Activated CD4-positive, alpha-beta T cell treated with anti-CD3 and anti-CD28 coated beads, Interleukin-2, amount 10 ng/mL, durations not matched to agents 24 days and 14 days (primary cell): ENCODE measurements at regions not wholly inside any gene's neighbourhood (a gene's known extent, or its start where the extent isn't known, plus 50 kb on each side); places are given as distances from the start of the nearest gene placed in this dataset.

Experiments used
- DNase-seq: peaks from one replicate; pipeline ENCODE4 v3.0.0; 2022
- H3K27ac Mint-ChIP-seq: one replicate; pipeline ENCODE4 v1.8.0; 2022; ENCODE audit warnings: mild to moderate bottlenecking, mixed read lengths
- H3K27me3 Mint-ChIP-seq: one replicate; pipeline ENCODE4 v1.8.0; 2022; ENCODE audit warnings: mixed read lengths
- H3K36me3 Mint-ChIP-seq: one replicate; pipeline ENCODE4 v1.8.0; 2022; ENCODE audit warnings: low read depth, mild to moderate bottlenecking, mixed read lengths
- H3K4me1 Mint-ChIP-seq: one replicate; pipeline ENCODE4 v1.8.0; 2021; ENCODE audit warnings: mixed read lengths
- H3K4me3 Mint-ChIP-seq: one replicate; pipeline ENCODE4 v1.8.0; 2022; ENCODE audit warnings: mild to moderate bottlenecking, moderate library complexity, mixed read lengths
- H3K9me3 Mint-ChIP-seq: one replicate; pipeline ENCODE4 v1.8.0; 2021; ENCODE audit warnings: mixed read lengths
- intact Hi-C: fragments of 100-400 bp; cut with micrococcal nuclease; formaldehyde crosslinking; loops from one replicate; pipeline ENCODE4 v1.15.1; 2023

DNA sequence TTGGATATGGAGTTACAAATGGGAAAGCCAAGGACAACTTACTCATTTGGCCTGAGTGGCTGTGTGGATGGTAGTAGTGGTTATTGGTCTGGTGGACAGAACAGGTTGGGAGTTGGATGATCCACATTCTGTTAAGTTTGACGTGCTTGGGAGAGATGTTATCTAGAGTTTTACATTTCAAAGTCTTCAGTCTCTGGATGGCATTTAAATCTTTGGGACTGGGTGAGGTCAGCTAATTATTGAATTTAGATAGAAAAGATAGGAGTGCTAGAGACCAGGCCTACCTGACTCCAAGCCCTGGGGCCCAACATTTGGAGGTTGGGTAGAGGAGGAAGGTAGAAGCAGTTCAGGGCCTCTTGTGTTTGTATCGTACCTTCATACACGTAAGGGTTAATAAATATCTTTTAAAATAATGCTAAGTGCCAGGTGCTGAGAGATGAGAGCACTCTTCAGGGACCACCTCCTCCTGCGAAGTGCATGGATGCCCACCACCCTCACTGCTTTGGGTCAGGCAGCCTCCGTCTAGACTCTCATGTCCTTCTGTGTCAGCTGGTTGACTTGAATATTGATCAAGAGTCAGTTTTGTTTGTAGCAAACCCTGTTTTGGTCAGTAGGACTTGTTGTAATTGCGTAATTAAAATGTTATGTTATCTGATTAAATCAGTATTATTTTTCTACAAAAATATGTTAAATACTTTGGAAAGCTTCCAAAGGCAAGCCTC lies 460.4 kb upstream of the RGS6 start:
- no peak overlapping the region for H3K4me3 Mint-ChIP-seq
- peak overlapping the region; percentile 25 for H3K27ac Mint-ChIP-seq
- H3K27me3 Mint-ChIP-seq, result no peaks in the 10 kb centered on the region
- H3K36me3 Mint-ChIP-seq, result peaks cover 27% of the 10 kb centered on the region
- peaks cover 4% of the 10 kb centered on the region for H3K9me3 Mint-ChIP-seq
- intact Hi-C loops, result loop anchor here (2.0 to 5.0 kb wide), 2 partner anchors 51 to 83 kb away; no protein-coding TSS in a partner anchor
- H3K4me1 Mint-ChIP-seq, result peaks cover 46% of the 10 kb centered on the region
- DNase-seq, result peak; percentile 41

DNA sequence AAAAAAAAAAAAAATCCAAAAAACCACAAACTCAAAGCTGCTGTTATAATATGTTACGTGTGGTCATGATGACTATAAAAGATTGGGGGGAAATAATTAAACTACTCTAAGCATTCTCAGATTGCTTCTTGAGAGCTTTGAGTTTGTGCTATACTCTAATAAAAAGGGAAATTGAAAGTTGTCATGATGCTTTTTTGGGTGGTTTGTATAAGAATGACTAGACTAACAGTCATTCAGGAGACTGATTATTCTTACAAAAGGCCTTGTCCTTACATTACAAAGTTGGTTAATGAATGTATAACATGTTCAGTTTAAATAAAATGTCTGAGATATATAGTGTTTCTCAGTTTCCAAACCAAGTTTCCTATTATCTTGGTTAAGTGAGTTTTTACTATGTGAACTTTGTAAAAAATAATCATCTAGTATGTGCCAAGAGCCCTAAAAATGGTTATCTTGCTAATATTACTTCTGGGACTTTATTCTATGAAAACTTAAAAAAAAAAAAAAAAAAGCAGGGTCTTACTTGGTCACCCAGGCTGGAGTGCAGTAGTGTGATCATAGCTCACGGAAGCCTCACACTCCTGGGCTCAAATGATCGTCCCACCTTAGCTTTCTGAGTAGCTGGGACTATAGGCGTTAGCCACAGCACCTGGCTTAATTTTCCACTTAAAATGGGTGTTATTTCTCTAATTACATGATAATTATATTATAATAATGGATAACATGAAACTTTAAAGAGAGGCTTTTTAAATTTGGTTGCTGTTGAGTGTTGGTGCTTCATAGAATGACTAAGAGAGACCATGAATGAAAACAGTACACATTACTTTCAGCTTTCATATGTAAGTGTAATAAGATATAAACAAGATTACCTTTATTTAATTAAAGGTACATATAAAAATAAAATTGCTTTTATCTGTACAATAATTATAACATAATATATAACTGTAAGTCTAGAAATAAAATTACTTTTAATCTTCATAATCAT lies 459.6 kb upstream of the RGS6 start:
- intact Hi-C loops, result loop anchor here (2.0 to 5.0 kb wide), 2 partner anchors 50 to 82 kb away; no protein-coding TSS in a partner anchor
- peaks cover 50% of the 10 kb centered on the region for H3K4me1 Mint-ChIP-seq
- H3K27ac Mint-ChIP-seq, result no peak overlapping the region
- H3K27me3 Mint-ChIP-seq, result no peaks in the 10 kb centered on the region
- peaks cover 4% of the 10 kb centered on the region for H3K9me3 Mint-ChIP-seq
- H3K4me3 Mint-ChIP-seq, result no peak overlapping the region
- H3K36me3 Mint-ChIP-seq, result peaks cover 28% of the 10 kb centered on the region
- DNase-seq, result no peak

DNA sequence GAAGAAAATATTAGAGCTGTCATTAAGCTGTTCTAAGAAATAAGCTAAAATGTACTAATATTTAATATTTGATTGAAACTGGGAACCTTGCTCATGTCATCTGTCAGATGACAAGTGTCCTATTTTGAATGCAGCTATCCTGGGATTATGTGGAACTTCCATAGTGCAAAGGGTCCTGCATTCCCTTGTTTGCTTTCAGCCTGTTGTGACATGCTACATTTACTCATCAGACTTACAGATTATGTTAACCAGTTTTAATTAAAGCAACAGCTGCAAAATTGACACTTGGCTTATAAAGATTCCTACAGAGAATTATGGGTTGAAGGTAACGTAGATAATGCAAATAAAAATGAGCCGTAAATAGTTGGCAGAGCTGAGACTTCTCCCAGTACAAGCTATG lies 458.4 kb upstream of the RGS6 start:
- intact Hi-C loops, result loop anchor here (2.0 to 5.0 kb wide), 2 partner anchors 48 to 81 kb away; no protein-coding TSS in a partner anchor
- Mint-ChIP-seq H3K36me3 (peaks cover 18% of the 10 kb centered on the region), H3K27ac (no peak overlapping the region), H3K4me1 (peaks cover 59% of the 10 kb centered on the region), H3K4me3 (no peak overlapping the region), H3K27me3 (no peaks in the 10 kb centered on the region), H3K9me3 (no peaks in the 10 kb centered on the region)
- peak; percentile 23 for DNase-seq

DNA sequence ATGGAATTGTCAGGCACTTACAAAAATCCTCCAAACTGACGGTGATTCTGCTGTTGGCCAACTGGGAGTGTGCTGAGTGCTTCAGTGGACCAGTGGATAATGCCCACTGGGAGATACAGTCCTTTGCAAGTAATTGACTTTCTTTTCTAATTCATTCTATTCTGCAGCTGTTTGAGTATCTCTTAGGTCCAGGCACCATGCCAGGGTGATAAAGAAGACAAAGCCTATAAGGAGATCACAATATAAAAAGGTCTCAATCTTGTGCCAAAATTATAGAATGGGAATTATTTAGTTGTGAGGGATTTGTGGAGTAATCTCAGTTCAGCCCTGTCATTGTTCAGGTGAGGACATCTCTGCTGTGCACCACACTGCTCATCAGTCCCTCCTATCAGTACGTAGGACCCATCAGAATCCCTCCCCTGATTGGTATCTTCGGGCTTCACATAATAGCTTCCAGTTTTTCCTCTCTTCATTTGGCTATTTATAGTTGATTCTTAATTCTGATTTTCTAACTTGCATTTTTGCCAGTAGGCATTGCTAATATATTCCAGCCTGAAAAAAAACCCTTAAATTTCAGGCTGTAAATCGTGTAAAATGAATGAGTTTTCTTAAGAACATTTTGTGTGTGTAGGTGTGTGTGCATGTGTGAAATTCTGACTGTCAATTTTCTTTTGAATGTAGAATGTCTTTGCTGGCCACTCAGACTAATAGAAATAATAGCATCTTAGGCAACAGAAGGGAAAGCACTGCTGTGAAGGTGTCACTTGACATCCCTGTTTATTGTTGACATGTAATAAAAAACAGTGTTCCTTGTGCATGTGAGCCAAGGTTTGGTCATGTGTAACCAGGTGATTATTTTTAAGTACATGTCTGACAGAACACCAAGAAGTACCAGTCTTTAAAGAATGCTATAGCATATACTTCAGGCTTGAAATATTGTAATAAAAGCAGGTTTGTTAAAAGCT lies 457.6 kb upstream of the RGS6 start:
- Mint-ChIP-seq H3K27me3 (no peaks in the 10 kb centered on the region), H3K9me3 (no peaks in the 10 kb centered on the region), H3K4me1 (peaks cover 56% of the 10 kb centered on the region), H3K4me3 (no peak overlapping the region), H3K27ac (no peak overlapping the region), H3K36me3 (peaks cover 12% of the 10 kb centered on the region)
- DNase-seq, result peak; percentile 49
- intact Hi-C loops, result loop anchor here (5.0 kb wide), 3 partner anchors 48 to 152 kb away; partner anchors contain the start of gene SIPA1L1

DNA sequence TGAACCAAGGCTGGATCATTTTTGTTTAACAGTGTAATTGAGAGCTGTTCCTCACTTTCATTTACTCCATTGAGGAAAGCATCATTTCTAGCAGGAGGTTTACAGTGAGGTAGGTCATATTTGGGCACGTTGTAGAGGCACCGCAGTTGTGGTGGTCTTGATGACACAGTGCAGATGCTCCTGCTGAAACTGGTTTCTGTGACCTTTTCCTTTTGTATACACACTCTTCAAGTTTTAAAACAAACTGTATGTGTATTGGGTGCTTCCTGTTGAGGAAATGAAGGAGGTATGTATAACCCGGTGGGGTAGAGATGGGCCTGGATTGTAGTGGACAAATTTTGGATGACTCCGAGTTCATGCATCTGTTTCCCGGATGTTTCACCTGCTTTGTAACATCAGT lies 456.3 kb upstream of the RGS6 start:
- Mint-ChIP-seq H3K27ac (peak overlapping the region; percentile 18), H3K4me3 (no peak overlapping the region), H3K9me3 (no peaks in the 10 kb centered on the region), H3K4me1 (peaks cover 50% of the 10 kb centered on the region), H3K36me3 (peaks cover 9% of the 10 kb centered on the region), H3K27me3 (no peaks in the 10 kb centered on the region)
- DNase-seq, result peak; percentile 56
- intact Hi-C loops, result loop anchor here (5.0 kb wide), 2 partner anchors 64 to 154 kb away; partner anchors contain the start of gene SIPA1L1

DNA sequence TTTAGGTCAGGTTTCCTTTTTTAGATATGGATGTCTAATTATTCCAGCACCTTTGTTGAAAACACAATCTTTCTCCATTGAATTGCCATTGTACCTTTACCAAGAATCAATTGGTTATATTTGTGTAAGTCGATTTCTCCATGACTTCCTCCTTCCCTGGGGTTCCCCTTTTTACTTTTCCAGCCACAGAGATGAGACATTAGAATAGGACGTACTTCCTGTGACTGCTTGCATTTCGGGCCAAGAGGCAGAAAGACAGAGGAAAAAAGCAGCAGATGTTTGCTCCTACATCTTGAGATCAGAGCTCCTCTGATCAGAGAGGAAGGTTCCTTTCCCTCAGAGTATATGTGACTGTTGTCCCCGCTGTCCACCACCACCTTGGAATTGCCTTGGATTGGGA lies 453.7 kb upstream of the RGS6 start:
- Mint-ChIP-seq H3K4me1 (peaks cover 45% of the 10 kb centered on the region), H3K4me3 (peak overlapping the region; percentile 15), H3K9me3 (no peaks in the 10 kb centered on the region), H3K27me3 (no peaks in the 10 kb centered on the region), H3K27ac (peak overlapping the region; percentile 68), H3K36me3 (peaks cover 19% of the 10 kb centered on the region)
- intact Hi-C loops, result loop anchor here (1.0 to 5.0 kb wide), 4 partner anchors 18 to 260 kb away; partner anchors contain the start of gene SIPA1L1
- DNase-seq, result peak; percentile 77

DNA sequence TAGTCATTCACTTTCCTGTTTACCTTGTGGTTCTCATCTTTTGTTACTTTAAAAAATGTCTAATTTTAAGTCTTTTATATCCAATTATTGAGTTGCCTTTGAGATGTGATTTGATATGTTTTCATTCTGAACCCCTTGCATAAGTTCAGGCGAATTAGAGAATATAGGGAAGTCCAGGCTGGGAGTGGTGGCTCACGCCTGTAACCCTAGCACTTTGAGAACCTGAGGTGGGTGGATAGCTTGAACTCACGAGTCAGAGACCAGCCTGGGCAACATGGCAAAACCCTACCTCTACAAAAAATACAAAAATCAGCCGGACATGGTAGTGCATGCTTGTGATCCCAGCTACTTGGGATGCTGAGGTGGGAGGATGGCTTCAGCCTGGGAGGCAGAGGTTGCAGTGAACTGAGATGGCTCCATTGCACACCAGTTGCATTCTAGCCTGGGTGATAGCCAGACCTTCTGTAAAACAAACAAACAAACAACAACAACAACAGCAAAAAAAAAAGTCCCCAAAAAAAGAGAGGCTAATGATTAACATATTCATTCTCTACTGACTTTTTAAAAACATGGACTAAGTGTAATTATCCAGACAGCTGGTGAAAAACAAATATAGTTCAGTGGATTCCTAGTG lies 451.1 kb upstream of the RGS6 start:
- intact Hi-C loops, result no loop called here
- H3K27ac Mint-ChIP-seq, result no peak overlapping the region
- H3K36me3 Mint-ChIP-seq, result peaks cover 30% of the 10 kb centered on the region

DNA sequence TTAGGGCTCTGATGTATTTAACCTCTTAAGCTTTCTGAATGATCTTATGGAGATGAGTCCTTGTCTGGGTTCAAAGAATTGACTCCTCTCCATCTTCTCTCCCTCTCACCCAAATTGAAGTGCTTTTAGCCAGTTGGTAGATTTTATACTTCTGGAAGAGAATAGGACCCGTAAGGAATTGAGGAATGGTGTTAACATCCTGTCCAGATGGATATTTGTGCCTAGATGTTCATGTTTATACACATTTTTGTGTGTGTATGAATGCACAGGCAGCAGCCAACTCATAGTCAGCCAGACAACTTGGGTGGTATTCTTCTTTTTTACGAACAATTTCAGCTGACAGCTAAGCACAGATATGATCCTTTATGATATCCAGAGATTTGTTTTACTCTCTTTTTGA lies 449.6 kb upstream of the RGS6 start:
- Mint-ChIP-seq H3K27me3 (no peaks in the 10 kb centered on the region), H3K9me3 (no peaks in the 10 kb centered on the region), H3K27ac (no peak overlapping the region), H3K4me3 (no peak overlapping the region), H3K36me3 (peaks cover 37% of the 10 kb centered on the region), H3K4me1 (peaks cover 35% of the 10 kb centered on the region)
- DNase-seq, result peak; percentile 46
- intact Hi-C loops, result no loop called here

More for the DNA sequence above, 451.1 kb upstream of the RGS6 start:
- peaks cover 30% of the 10 kb centered on the region for H3K4me1 Mint-ChIP-seq
- no peaks in the 10 kb centered on the region for H3K9me3 Mint-ChIP-seq
- H3K4me3 Mint-ChIP-seq, result no peak overlapping the region
- no peak for DNase-seq
- H3K27me3 Mint-ChIP-seq, result no peaks in the 10 kb centered on the region

DNA sequence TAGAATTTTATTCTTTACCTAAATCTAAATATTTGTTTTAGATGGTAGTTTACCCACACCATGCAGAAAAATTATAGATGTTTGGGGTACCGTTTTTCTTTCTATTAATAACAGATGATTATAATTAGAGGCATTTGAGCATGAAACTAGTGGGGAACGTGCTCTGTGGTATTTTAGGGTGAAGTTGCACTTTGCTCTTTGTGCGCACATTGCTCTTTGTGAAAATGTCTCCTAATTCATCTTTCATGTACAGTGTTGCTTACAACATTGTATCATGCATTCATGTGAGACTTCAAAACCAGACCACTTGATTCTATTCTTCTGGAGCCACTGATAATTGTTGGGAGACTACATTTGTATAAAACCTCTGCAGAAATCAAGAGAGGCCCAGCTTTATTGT lies 449.1 kb upstream of the RGS6 start:
- intact Hi-C loops, result no loop called here
- peaks cover 32% of the 10 kb centered on the region for H3K4me1 Mint-ChIP-seq
- H3K36me3 Mint-ChIP-seq, result peaks cover 38% of the 10 kb centered on the region
- no peaks in the 10 kb centered on the region for H3K9me3 Mint-ChIP-seq
- H3K27me3 Mint-ChIP-seq, result no peaks in the 10 kb centered on the region
- H3K4me3 Mint-ChIP-seq, result no peak overlapping the region
- no peak overlapping the region for H3K27ac Mint-ChIP-seq
- peak; percentile 33 for DNase-seq

DNA sequence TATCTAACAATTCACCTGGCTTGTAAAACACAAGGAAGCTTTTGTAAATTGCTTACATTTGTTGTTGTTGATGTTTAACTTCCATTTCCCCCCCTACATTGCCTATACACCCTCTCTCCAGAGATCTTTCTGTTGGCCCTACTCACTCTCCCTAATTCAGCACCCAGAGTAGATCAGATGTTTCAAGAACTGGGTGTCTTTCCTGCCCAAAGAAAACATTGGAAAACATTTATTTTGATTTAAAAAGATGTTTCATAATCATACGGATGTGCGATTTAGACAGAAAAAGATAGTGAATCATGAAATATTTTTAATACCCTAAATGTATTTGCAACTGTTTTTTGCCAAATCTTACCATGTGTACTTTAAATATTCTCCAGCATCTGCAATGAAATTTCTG lies 446.4 kb upstream of the RGS6 start:
- Mint-ChIP-seq H3K9me3 (no peaks in the 10 kb centered on the region), H3K27me3 (no peaks in the 10 kb centered on the region), H3K4me3 (no peak overlapping the region), H3K27ac (no peak overlapping the region), H3K4me1 (peaks cover 24% of the 10 kb centered on the region), H3K36me3 (peaks cover 41% of the 10 kb centered on the region)
- intact Hi-C loops, result no loop called here
- DNase-seq, result no peak

DNA sequence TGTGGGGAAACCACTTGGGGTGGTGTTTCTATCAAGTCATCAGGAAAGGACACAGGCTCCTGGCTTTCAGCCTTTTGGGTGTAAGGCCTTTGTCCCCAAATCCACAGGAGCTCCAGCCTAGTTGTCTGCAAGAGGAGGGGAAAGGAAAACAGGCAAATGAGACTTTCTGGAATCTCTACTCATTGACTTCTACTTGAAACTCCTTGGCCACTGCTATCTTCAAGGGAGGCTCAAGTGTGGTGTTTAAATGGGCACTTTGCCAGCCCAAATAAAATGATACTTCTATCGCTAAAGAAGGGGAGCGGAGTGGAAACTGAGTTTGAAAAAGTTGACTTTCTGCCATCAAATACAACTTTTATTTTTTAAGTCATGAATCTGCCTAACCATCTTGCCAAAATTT lies 445.9 kb upstream of the RGS6 start:
- DNase-seq, result no peak
- Mint-ChIP-seq H3K4me3 (no peak overlapping the region), H3K9me3 (no peaks in the 10 kb centered on the region), H3K27me3 (no peaks in the 10 kb centered on the region), H3K4me1 (peaks cover 24% of the 10 kb centered on the region), H3K36me3 (peaks cover 40% of the 10 kb centered on the region), H3K27ac (no peak overlapping the region)
- intact Hi-C loops, result no loop called here

DNA sequence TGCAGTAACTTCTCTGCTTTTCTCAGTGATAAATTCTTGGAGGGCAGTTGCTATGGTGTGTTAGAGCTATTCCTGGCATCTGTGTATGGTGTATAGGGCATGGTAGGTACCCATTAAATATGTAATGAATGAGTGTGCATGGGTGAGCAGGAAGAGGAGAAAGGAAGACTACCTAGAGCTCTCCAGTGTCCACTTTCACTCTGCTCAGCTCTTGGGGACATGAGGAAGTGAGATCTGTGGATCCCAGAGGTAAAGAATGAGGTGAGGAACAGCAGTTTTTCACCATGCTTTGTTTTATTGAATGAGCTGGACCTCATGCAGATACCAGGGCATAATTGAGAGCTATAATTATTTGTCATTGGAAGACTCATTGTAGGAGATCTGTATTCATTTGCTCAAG lies 444.8 kb upstream of the RGS6 start:
- Mint-ChIP-seq H3K27me3 (no peaks in the 10 kb centered on the region), H3K9me3 (no peaks in the 10 kb centered on the region), H3K36me3 (peaks cover 39% of the 10 kb centered on the region), H3K4me1 (peaks cover 26% of the 10 kb centered on the region), H3K4me3 (no peak overlapping the region), H3K27ac (no peak overlapping the region)
- intact Hi-C loops, result no loop called here
- no peak for DNase-seq

DNA sequence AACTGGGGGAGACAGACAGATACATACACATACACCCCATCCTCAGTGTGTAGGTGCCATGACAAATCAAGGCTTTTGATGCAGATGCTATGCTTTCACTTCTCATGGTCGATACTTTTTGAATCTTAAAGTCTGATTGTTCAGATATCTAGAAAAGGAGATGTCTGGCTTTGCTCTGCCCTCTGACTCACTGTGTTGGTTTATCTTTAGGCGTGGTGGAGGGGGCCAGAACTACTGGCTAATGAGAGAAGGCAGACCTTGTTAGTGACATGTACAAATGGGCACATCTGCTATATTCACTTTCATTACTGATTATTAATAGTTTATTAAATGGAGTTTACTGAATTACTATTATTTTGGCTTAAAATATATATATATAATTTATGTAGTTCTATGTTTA lies 444.3 kb upstream of the RGS6 start:
- Mint-ChIP-seq H3K36me3 (peaks cover 35% of the 10 kb centered on the region), H3K27me3 (no peaks in the 10 kb centered on the region), H3K9me3 (no peaks in the 10 kb centered on the region), H3K27ac (no peak overlapping the region), H3K4me1 (peaks cover 24% of the 10 kb centered on the region), H3K4me3 (no peak overlapping the region)
- intact Hi-C loops, result no loop called here
- no peak for DNase-seq
